ENCODE measurements at regions not wholly inside any gene's neighbourhood (a gene's known extent, or its start where the extent isn't known, plus 50 kb on each side); places are given as distances from the start of the nearest gene placed in this dataset.

DNA sequence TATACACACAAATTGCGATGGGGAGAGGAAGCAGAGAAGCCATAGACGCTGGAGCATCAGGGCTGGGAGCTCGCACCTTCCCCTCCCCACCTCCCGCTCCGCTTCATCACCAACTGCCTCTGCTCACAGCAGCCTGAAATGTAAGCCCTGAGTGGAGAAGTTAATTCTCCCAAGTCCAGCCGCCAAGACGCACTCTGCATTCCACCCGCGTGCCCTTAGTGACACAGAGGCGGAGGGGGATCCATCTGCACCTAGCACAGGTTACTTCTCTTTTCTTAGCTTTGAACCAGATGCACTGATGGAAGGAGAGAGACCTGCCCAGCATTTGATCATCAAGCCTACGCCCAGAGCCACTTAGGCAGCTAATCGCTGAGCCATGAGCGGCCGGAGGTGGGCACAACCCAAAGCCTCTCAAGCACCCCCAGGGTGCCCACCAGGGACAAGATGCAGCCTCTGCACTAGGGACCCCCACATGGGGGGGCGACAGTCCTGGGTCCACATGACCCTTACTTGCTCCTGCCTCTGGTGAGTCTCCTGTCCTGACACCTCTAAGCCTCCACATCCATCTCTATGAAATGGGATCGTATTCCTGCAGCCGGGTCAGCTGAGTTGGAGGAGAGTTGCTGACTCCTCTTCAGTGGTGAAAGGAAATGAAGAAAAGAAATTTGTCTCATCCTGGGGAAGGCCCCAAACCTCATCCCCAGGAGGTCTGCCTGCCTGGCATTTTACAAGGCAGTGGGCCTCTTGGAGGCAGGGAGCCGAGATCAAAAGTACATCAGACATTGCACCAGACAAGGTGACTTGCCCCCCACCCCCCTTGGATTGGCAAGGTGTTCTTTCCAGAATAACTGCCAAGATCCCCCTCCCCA is 316.2 kb downstream of the MATN1 start:
- Histone ChIP-seq H3K27ac (ENCODE audit: low read depth, low read length) (no peak overlapping the region), H3K9me2 (ENCODE audit: insufficient read depth) (no peaks in the 10 kb centered on the region), H3K27me3 (ENCODE audit: insufficient read depth, low read length) (no peaks in the 10 kb centered on the region), H4K20me1 (ENCODE audit: insufficient read depth) (no peaks in the 10 kb centered on the region), H3K4me2 (ENCODE audit: low read length) (no peak overlapping the region), H3K9ac (ENCODE audit: low read length) (no peak overlapping the region), H3K9me3 (ENCODE audit: control insufficient read depth in 1 of 2, insufficient read depth in 1 of 2, low read depth in 1 of 2, low read length in 2 of 2) (no peaks in the 10 kb centered on the region), H3K79me2 (ENCODE audit: insufficient read depth, low read length) (no peaks in the 10 kb centered on the region), H2AFZ (ENCODE audit: low read depth, low read length, poor library complexity, severe bottlenecking) (no peak overlapping the region), H3K4me3 (replicated peaks in 1 of 2; ENCODE audit: low read depth in 1 of 2, low read length in 2 of 2) (no peak overlapping the region), H3K36me3 (ENCODE audit: control insufficient read depth in 1 of 2, insufficient read depth in 2 of 2, low read length in 2 of 2) (no peaks in the 10 kb centered on the region), H3K4me1 (ENCODE audit: control insufficient read depth in 1 of 2, insufficient read depth in 2 of 2, low read length in 2 of 2) (peaks cover 0 to 8% of the 10 kb centered on the region in 2 experiments; a peak in 1 of 4 replicates)
- intact Hi-C loops (cut with micrococcal nuclease), result no loop called here
- ATAC-seq (no peak), DNase-seq (ENCODE audit: low read depth, low spot score) (no peak)
- no TSS peak for BruUV-seq (replicated peaks)
- CTCF ChIA-PET, result interaction anchor here (2.0 kb wide), 1 partner anchor 15 kb away, joined by 9 read pairs; no protein-coding TSS in a partner anchor
- POLR2A ChIA-PET, result no interaction called here
- no peak for TF ChIP-seq RAD21 (IDR thresholded peaks at IDR 0.05; ENCODE audit: low read depth)
- no peak for TF ChIP-seq TCF7L2 (IDR thresholded peaks at IDR 0.05; ENCODE audit: borderline replicate concordance, extremely low read depth, insufficient read depth, insufficient read length)
- no peak for TF ChIP-seq ZFX (IDR thresholded peaks at IDR 0.05)
- no peak for TF ChIP-seq EGR1 (IDR thresholded peaks at IDR 0.05; ENCODE audit: low read depth)
- no peak for TF ChIP-seq FOSL1 (IDR thresholded peaks at IDR 0.05; ENCODE audit: low read depth)
- no peak for TF ChIP-seq EZH2 (IDR thresholded peaks at IDR 0.05)
- TF ChIP-seq ATF3 (IDR thresholded peaks at IDR 0.05), result no peak
- no peak for TF ChIP-seq POLR2A (IDR thresholded peaks at IDR 0.05; ENCODE audit: borderline replicate concordance, extremely low read depth, insufficient read depth, insufficient read length)
- no peak for TF ChIP-seq CBX3 (IDR thresholded peaks at IDR 0.05; ENCODE audit: low read depth)
- TF ChIP-seq ZNF274 (IDR thresholded peaks at IDR 0.05; ENCODE audit: low read depth, low read length), result no peak
- TF ChIP-seq ELF1 (IDR thresholded peaks at IDR 0.05; ENCODE audit: borderline replicate concordance, low read depth), result no peak
- RAD21 ChIA-PET (ENCODE audit: low non-redundant PET in 1 of 2, low total read pairs in 2 of 2, uncharacterized antibody in 2 of 2, unreplicated experiment in 2 of 2), result no interaction called here

All from HCT116 (cell line).